HL-60 (cell line): ENCODE measurements at regions not wholly inside any gene's neighbourhood (a gene's known extent, or its start where the extent isn't known, plus 50 kb on each side); places are given as distances from the start of the nearest gene placed in this dataset.
A peak's percentile ranks its signal among the peaks of the same experiment; 100 is the strongest.

Experiments used
- DNase-seq, 2 experiments: peaks; one replicate each; pipeline ENCODE4 v3.0.0-alpha.2; 2010 to 2020; ENCODE audit warnings: low read depth in 1 of 2, low spot score in 1 of 2
- H3K27ac ChIP-seq: fragments of 250-450 bp; sonication (Bioruptor Pico); replicated peaks from 2 replicates; pipeline ENCODE4 v1.5.1; 2020; ENCODE audit warnings: mild to moderate bottlenecking, moderate library complexity
- H3K27me3 ChIP-seq: fragments of 250-450 bp; sonication (Bioruptor Pico); 2 replicates; pipeline ENCODE4 v1.5.1; 2021; ENCODE audit warnings: mild to moderate bottlenecking, moderate library complexity; ENCODE audit not compliant: insufficient read depth, poor library complexity, severe bottlenecking
- H3K4me3 ChIP-seq: replicated peaks from 2 replicates; pipeline ENCODE4 v1.5.1; 2011; ENCODE audit warnings: mild to moderate bottlenecking, control low read depth, low read length; ENCODE audit not compliant: insufficient read depth
- CTCF ChIP-seq: IDR thresholded peaks from one replicate; pipeline ENCODE4 v1.5.1; 2011; ENCODE audit warnings: low read length, control low read depth, inconsistent platforms; ENCODE audit not compliant: insufficient read depth
- GABPA ChIP-seq: IDR thresholded peaks from 2 replicates; pipeline ENCODE4 v1.6.1; 2012; ENCODE audit warnings: low read depth
- POLR2AphosphoS5 ChIP-seq: IDR thresholded peaks from 2 replicates; pipeline ENCODE4 v1.6.1; 2012; ENCODE audit warnings: low read depth
- SPI1 ChIP-seq: IDR thresholded peaks from 2 replicates; pipeline ENCODE4 v1.6.1; 2012; ENCODE audit warnings: low read depth, mild to moderate bottlenecking, borderline replicate concordance
- TF ChIP-seq, protein P1 (sequence below): IDR thresholded peaks from 2 replicates; pipeline ENCODE4 v1.6.1; 2012; ENCODE audit warnings: low read depth; ENCODE audit not compliant: insufficient replicate concordance

- DNase-seq, result no peak
- H3K4me3 ChIP-seq, result no peak overlapping the region
- no peak for TF ChIP-seq GABPA
- no peak for TF ChIP-seq POLR2AphosphoS5
- TF ChIP-seq, protein P1, sequence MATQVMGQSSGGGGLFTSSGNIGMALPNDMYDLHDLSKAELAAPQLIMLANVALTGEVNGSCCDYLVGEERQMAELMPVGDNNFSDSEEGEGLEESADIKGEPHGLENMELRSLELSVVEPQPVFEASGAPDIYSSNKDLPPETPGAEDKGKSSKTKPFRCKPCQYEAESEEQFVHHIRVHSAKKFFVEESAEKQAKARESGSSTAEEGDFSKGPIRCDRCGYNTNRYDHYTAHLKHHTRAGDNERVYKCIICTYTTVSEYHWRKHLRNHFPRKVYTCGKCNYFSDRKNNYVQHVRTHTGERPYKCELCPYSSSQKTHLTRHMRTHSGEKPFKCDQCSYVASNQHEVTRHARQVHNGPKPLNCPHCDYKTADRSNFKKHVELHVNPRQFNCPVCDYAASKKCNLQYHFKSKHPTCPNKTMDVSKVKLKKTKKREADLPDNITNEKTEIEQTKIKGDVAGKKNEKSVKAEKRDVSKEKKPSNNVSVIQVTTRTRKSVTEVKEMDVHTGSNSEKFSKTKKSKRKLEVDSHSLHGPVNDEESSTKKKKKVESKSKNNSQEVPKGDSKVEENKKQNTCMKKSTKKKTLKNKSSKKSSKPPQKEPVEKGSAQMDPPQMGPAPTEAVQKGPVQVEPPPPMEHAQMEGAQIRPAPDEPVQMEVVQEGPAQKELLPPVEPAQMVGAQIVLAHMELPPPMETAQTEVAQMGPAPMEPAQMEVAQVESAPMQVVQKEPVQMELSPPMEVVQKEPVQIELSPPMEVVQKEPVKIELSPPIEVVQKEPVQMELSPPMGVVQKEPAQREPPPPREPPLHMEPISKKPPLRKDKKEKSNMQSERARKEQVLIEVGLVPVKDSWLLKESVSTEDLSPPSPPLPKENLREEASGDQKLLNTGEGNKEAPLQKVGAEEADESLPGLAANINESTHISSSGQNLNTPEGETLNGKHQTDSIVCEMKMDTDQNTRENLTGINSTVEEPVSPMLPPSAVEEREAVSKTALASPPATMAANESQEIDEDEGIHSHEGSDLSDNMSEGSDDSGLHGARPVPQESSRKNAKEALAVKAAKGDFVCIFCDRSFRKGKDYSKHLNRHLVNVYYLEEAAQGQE, result no peak
- H3K27ac ChIP-seq, result no peak overlapping the region
- no peaks in the 10 kb centered on the region for H3K27me3 ChIP-seq
These were observed 258.4 kb downstream of the OPA1 start for GRCh38 chr3:193851428-193851847.

DNA sequence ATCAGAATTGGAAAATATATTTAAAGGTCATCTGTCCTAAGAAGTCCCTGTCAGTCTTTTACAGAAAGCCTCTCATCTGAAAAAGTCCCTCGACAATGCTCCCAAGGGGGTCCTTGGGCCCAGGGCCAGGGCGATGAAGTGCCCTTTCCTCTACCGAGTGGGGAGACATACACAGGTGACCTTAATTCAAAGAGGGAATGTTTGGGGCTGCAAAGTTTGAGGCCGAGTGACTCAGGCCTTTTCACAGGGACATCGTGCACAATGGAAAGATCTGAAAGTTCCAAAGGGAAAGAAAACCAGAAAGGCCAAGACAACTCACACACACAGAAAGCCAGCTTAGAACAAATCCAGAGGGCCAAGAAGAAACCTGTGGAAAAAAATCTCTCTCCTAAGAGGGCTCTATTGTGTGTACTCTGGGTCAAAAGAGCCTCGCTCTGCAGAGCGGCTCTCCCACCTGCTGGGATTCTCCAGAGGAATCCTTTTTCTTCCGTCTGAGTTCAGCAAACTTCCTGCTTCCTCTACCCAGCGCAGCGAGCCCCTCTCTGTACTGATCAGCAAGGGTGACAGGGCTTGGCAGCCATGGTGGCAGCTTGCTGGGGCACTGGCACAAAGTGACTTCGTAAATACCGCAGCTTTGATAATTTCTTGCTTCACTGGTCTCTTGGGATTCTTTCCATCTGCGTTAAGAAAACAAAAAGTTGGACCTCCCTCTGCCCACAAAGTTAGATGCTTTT lies 259.1 kb downstream of the OPA1 start:
- no peak for TF ChIP-seq POLR2AphosphoS5
- no peak for TF ChIP-seq SPI1
- no peak for TF ChIP-seq GABPA
- TF ChIP-seq, protein P1, result no peak
- TF ChIP-seq CTCF, result no peak
- no peak overlapping the region for H3K4me3 ChIP-seq
- no peaks in the 10 kb centered on the region for H3K27me3 ChIP-seq
- no peak for DNase-seq
- H3K27ac ChIP-seq, result no peak overlapping the region

GRCh38 chr3:193852901-193853300 lies 259.9 kb downstream of the OPA1 start:
- no peaks in the 10 kb centered on the region for H3K27me3 ChIP-seq
- TF ChIP-seq SPI1 (no peak), CTCF (no peak), POLR2AphosphoS5 (no peak), GABPA (no peak)
- TF ChIP-seq, protein P1, result no peak
- no peak for DNase-seq
- H3K27ac ChIP-seq, result peak overlapping the region; percentile 39
- H3K4me3 ChIP-seq, result no peak overlapping the region
